Activated CD8-positive, alpha-beta memory T cell treated with anti-CD3 and anti-CD28 coated beads, Interleukin-2, amount 50 U/mL, for 48 hours (primary cell): ENCODE measurements at regions not wholly inside any gene's neighbourhood (a gene's known extent, or its start where the extent isn't known, plus 50 kb on each side); places are given as distances from the start of the nearest gene placed in this dataset.

Source experiments
- DNase-seq: peaks from one replicate; pipeline ENCODE4 v3.0.0-alpha.2; 2020

DNA sequence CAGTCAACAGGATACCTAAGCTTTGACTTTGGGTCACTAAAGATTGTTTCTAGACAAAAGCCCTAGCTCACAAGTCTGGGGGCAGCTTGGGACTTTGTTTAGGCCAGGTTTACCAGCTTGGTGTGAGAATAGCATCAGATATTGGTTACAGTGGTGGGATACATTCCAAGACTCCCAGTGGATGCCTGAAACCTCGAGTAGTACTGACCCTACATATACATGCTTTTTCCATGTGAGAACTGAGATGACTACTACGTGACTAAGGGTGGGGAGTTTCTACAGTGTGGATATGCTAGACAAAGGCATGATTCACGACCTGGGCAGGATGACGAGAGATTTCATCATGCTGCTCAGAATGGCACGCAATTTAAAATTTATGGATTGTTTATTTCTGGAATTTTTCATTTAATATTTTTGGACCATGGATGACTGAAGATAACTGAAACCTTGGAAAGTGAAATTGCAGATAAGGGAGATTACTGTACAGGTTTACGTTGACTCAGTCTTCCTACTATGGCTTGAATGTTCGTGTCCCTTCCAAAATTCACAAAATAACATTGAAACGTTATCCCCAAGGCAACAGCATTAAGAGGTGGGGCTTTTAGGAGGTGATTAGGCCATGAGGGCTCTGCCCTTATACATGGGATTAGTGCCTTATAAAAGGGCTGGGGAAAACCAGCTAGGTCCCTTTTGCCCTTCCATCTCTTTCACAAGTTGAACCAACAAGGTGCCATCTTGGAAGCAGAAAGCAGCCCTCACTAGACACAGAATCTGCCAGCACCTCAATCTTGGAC lies 50.2 kb upstream of the CTAGE1 start:
- no peak for DNase-seq

DNA sequence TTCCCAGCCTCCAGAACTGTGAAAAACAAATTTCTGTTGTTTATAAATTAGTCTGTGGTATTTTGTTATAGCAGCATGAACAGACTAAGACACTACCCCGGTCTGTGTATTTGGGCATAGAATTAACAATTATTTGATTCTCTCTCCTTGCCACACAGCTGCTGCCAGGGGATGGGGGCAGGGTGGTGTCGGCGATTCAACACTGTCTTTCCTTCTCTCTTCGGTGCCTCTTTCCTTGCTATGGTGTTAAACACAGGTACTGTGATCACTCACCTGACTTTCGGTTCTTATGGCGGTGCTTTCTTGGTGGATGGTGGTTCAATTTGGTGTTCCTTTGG lies 50.8 kb upstream of the CTAGE1 start:
- no peak for DNase-seq

DNA sequence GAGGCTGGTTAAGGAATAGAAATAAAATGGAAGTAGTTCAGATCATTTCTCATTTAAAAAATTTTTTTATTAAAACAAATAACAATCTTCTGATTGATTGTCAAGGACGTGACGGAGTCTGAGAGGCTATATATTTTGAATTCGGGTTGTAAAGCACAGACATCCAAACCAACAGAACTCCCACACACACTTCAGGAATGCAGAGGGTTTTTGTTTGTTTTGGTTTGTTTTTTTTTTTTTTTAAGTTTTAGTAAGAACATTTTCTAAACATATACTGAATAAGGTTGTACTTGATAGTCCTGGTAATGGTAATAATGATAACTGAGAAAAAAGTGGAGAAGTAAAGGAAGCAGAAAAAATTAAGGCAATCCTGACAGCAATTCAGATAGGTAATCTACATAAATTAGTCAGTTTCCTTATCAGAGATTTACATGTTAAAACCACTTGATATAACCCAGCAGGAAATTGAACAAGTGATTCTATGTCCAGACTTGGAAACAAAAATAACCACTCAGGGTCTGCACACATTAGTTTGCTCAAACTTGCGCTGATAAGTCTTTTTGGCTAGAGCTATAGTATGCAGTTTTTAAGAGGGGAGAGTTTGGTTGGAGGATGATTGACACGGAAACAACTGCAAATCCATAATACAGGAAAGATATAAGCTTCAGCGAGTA lies 51.5 kb upstream of the CTAGE1 start:
- DNase-seq, result no peak

DNA sequence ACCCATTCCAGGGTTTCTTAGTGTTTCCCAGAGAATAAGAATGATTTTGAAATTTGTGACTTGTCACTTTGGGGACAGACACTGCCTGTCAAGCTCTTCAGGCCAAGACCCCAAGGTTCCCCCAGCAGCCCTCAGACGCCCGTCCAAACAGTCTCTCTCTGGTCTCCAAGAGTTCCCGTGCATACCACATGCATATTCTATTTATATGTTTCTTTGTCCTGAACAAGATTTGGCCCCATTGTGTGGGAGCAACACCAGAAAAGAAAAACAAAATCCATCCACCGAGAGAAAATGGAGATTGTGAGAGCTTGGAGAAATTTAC lies 52.2 kb upstream of the CTAGE1 start:
- no peak for DNase-seq

DNA sequence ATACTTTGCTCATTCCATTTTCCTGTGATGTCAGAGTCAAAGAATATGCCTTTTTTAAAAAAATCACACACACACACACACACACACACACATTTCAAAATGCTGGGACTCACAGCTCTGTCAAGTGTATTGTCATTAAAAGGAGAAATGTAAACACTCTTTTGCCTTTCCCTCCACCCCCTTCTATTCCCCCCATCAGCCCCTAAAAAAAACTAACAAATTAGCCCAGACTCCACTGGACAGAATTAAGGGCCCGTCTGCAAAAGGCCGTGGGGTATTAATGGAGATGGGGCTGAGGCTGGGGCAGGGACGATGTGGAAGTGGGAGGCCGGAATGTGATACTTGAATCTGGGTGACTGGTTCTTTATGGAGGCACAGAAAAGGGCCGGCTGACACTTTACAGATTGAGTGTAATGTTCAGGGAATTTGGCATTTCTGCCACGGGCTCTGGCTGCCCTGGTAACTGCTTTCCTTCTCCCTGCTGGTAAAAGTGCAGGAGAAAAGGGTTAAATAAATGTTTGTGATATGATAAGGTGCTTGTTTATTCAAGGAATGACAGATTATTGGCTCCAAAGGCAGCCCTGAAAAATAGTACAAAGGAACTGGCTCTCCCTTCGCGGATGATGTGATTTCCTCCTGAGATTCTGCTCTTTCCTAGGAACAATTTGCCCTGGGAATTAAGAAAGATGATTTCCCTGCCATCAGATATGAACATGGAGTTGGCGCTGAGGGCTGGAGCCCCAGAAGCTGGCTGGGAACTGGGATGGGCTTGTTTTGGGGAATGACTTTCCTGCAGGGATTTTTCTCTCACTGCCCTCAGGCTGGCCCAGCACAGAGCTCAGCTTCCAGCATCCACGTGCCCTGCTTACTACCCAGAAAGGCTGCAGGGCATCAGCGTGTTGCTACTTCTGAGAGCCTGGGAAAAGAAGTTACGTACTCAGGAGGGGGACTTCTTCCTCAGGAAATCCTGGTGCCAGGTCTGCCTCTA lies 52.8 kb upstream of the CTAGE1 start:
- no peak for DNase-seq

DNA sequence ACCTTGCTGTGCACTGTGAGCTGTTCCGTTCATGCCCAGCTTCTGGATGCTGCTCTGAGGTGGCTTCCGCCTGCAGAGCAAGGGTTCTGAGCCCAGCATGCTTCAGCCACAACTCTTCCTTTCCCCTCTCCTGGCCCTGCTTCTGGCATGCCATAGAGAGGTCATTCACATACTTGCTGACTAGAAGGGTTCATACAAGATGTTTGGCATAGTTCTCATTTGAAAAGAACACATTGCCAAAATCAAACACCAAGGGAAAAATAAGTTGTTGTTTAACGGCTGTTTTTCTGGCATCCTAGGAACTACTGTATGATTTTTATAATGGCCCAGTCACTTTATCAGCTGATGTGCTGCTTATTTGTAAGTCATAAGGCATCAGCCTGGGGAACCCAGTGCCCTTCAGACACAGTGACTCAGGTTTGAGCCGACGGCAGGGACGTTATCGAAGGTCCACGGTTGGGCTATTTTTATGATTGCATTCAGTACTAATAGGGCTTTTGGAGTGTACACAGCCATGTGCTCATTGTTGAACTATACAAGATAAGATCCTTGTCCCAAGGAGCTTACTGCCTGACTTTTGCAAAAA lies 53.9 kb upstream of the CTAGE1 start:
- DNase-seq, result no peak

DNA sequence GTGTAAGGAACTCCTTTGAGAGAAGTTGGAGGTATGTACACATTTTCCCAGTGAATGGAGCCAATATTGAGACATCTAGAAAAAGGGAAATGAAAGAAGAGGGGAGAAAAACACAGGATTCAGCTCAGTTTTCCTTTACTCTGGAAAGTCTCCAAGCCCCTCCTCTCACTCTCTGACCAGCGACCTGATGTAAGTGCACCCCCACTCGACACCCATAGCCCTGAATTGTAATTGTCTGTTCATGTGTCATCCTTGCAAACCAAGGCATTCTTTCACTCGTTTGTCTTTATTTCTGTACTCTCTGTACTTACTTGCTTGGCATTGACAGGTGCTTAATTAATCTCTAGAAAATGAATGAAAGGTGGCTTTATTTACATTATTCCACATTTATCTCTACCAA lies 55.7 kb upstream of the CTAGE1 start:
- DNase-seq, result no peak

DNA sequence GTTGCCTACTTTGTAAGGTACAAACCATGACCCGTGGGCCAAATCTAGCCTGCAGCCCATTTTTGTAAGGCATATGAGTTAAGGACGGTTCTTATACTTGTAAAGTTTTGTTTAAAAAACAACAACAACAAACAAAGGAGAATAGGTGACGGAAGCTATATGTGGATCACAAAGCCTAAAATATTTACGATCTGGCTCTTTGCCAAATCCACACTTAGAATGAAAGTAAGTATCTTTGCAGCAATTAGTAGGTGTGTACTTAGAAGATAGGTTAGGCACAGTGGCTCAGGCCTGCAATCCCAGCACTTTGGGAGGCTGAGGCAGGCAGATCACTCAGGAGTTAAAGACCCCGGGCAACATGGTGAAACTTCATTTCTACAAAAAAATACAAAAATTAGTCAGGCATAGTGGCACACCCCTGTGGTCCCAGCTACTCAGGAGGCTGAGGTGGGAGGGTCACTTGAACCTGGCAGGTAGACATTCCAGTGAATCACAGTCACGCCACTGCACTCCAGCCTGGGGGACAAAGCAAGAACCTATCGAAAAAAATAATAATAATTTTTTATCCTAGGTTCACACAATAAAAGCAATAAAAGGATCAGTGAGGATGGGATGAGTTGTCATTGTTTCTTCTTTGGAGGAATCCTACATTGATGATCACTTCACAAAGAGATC lies 57.8 kb upstream of the CTAGE1 start:
- DNase-seq, result no peak

DNA sequence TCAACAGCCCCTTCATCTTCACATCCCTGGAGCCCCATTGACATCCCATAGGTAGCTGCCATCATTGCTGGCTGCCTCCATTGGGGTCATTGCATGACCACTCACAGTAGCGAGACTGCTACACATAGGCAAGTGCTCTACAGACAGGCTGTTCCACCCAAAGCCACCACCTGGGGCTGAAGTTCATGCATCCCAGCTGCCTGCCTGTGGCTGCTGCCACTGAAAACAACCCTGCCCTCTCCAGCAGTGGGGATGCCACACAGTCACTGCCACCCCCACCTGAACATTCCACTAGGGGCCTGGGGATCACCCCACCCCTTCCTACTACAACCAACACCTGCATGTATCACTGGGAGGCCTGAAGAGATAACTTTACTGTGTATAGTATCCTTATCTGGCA lies 59.5 kb upstream of the CTAGE1 start:
- no peak for DNase-seq

DNA sequence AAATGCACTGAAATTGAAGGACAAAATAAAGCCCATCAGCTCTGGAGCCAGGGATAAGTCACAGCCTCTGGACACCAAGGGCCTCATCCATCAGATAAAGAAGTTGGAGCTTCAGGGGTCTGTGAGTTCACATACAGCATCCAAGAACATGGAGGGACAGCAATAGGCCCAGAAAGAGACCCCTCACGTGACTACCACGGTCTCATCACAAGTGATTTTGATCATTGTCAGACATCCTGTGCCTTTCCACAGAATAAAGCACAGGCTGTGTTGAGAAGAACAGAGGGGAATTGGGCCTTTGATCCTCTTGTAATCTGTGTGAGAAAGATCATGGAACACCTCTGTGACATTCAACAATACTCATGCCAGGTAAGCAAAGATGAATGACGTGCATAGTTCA lies 65.2 kb upstream of the CTAGE1 start:
- no peak for DNase-seq

DNA sequence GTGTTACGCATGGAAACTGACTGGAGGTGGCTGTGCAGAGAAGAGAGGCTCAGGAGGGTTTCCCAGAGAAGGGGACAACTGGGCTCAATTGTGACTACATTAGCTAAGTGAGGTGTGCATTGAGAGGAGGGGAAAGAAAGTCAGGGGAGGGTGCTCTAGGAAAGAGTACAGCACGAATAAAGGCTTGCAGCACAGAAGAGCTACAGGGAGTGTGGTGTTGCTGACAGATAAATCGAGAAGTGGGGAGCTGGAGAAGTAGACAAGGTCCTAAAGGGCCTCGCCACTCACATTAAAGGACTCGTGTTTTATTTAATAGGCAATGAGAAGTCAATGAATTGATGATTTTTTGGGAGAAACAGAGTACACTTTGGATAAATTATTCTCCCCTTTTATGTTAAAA lies 65.7 kb upstream of the CTAGE1 start:
- no peak for DNase-seq

DNA sequence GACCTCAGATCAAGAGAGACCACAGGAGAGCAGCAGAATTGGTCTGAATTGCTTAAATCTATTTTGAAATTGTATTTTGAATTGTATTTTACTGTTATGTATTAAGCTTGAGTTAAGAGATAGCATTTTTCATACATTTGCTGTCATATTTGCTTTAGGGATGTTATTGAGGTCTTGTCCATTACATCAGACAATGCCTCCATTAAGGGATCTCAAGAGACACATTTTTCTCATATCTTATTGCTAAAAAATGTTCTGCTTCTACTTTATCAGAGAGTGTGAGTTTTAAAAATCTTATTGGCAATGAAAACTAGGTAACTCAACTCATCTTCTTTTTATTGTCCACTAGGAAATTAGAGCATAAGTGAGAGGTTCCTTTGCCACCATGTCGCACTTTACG lies 66.8 kb upstream of the CTAGE1 start:
- no peak for DNase-seq

DNA sequence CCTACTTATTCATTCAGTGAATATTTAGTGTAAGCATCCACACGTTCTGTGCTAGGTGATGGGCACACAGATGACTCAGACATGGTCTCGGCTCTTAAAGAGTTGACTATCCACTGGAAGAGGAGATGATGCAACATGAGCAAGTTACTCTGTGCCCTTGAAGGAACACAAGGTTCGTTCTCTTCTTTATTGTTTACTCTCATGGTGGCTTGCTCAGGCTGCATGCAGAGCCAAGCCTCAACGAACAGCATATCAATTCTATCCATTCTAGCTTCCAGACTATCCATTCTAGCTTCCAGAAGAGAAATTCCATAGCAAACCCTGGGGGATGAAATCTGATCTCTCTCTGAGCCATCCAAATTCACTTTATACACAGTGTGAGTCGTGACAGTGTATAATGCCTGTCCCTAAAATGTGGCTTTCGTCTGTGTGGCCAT lies 68.1 kb upstream of the CTAGE1 start:
- DNase-seq, result no peak

DNA sequence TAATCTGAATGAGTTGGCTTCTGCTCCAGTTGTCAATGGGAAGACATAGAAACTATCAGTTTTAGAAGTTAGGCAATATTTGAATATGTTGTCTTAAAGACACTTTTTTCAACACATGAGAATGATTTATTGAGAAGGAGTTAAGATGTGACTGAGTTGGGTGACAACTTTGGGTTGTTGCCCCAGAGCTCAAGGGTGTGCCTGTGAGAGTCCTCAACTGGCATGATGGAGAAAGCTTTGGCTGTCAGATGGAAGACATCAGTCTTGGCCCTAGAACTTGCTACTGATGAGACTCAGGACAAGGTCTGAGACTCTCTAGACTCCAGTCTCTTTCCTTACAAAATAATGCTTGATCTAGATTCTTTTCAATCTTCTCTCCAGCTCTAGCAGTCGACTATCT lies 69.0 kb upstream of the CTAGE1 start:
- no peak for DNase-seq

DNA sequence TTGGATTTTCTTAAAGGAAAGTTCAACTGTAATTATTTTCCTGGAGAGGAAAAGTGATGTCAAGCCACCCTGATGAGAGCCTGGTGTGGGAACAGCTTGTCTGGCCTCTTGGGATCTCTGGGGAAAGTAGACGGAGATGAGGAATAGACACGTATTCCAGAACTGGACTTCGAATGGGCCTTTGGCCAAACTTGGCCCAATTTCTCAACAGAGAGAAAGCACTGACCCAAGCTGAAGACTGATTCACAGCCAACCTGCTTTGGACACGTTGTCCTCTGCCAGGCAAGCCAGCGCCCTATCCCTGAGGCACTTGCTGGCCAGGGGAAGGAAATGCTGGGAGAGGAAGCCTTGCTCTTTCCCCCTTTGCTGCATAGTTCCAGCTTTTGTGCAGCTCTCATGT lies 70.8 kb upstream of the CTAGE1 start:
- DNase-seq, result no peak

DNA sequence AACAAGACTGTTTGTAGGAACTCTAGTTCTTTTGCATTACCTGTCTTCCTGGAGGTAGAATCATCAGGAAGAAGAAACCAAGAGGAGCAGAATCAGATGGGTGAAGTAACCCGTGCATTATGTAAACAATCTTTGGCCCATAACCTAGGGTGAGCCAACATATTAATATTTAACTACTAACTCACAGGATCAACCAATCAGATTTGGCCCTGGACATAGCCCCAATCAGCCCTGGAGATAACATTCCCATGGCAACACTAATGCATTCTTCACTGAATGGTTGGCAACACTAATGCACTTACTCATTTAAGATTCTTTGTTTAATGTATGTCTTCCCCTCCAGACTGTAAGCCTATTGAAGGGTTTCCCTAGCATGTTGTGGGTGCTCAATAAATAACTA lies 72.0 kb upstream of the CTAGE1 start:
- DNase-seq, result no peak

DNA sequence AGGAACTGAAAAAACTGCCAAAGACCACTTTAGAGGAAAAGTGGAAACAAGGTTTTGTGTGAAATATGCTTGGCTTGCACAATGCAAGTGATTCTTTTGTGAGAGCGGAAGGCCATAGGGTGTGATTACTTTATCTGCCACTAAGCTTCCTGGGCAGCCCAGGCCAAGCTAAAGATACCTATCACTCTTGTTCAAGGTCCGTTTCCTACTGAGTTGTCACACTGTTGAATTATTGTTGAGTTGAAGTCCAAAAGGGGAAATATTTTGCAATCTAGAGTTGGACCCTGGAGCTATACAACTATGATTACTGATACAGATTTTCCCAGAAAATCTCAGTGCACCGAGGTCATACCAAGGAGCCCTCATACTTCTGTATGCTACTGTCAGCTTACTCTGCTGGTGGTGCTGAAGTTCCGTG lies 72.7 kb upstream of the CTAGE1 start:
- DNase-seq, result no peak

DNA sequence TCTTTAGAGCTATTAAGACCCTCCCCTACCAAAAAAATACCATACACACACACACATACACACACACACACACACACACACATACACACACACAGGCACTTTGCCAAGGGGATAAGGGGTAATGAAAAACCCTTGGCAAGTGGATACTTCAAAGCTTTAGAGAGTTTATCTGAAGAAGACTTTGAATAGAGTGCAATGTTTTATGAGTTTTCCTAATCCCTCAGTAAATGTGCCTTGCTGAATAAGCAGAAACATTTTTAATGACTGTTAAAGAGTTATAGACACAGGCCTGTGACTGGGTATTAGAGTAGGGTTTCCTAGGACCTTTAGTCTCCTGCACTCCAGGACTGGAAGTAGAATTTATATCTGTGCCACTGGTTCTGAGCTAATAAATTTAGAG lies 75.5 kb upstream of the CTAGE1 start:
- DNase-seq, result no peak

DNA sequence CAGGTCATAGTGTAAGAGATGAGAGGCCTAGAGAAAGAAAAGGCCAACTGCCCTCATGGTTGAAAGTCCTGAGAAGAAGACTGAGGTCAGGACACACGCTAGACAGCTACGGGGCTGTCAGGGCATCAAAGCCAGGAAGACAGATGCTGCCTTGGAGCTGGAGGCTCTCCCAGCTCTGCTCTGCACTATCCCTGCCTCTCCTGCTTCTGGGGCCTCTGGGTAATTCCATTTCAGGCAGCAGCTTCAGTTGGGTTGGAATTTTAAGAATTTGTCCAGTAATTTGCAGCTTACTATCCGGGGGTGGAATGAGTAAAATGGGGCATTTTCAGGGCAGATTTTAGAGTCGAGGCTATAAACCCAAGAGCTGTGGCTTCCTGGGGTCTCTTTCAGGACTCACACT lies 76.2 kb upstream of the CTAGE1 start:
- DNase-seq, result no peak

DNA sequence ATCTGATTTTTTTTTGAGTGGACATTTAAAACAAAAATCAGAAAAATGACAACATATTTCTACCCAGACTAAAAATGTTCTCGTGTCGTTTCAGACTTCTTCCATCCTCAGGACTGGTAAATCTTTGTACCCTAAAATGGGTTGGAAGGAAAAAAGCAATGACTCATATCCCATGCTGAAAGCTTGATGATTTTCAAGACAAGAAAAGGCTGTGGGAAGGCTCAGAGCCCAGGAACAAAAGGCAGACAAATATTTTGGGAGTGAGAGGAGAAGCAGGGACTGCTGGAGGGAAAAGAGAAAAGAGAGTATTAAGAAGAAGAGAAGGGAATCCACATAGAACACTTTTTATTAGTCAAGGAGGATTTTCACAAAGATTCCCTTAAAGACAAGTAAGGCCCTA lies 77.1 kb upstream of the CTAGE1 start:
- DNase-seq, result no peak

DNA sequence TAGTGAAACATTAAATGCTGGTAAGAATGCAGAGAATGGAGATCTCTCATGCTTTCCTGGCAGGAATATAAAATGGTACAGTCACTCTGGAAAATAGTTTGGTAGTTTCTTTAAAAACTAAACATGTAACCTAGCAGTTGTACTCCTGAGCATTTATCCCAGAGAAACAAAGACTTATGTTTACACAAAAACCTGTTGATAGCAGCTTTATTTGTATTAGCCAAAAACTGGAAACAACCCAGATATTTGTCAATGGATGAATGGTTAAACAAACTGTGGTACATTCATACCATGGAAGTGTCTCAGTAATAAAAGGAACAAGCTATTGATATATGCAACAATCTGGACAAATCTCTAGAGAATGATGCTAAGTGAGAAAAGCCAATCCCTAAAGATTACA lies 81.7 kb upstream of the CTAGE1 start:
- no peak for DNase-seq

DNA sequence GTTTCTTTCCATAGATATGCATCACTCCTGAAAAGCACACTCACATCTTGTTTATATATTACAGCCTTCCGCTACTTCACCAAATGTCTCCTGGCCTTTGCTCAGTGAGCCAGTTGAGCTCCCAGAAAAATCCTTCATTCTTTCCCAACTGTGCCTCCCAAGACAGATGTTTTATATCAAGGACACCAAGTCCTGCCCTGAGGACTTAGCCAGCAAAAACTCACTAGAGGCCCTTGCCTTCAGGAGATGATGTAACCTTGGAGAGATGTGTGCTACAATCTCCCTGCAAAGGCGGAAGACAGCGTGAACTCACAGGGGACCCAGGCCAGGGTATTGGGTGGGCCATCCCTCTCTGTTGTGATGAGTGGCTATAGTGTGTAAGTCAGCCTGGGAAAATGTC lies 86.1 kb upstream of the CTAGE1 start:
- DNase-seq, result no peak
